ENCODE measurements at regions not wholly inside any gene's neighbourhood (a gene's known extent, or its start where the extent isn't known, plus 50 kb on each side); places are given as distances from the start of the nearest gene placed in this dataset.

DNA sequence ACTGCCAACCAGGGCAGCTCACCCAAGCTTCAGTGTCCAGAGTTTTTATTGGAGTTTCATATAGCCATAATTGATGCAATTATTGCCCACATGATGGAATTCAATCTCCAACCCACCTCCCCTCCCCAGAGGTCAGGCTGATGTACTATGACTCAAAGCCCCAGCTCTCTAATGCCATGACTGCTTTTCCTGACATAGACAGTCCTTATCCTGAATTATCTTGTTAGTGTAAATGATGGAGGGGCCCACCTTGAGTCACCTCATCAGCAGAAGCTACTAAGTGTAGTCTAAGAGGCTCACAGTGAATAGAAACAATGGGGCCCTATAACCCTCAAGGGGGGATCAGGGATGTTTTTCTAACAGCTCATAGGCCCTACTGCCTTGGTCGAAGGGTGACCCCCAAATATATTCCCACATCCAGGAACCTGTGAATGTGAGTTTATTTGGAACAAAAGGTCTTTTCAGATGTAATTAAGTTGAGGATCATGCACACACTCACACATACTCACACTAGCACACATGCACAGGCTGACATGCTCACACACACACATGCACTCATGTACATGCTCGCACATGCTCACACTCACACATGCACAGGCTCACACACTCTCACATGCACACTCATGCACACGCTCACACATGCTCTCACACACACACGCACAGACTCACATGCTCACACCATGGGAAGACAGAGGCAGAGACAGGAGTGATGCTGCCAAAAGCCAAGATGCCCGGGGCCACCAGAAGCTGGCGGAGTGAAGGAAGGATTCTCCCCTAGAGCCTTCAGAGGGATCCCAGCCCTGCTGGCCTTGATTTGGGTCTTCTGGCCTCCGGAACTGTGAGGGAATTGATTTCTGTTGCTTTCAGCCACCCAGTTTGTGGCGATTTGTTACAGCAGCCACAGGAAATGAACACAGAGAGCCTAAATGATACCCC is 131.2 kb upstream of the SMAD3 start:
- DNase-seq, result no peak

- DNase-seq, result no peak
These were observed 130.4 kb upstream of the SMAD3 start for GRCh38 chr15:66934868-66935520.

DNA sequence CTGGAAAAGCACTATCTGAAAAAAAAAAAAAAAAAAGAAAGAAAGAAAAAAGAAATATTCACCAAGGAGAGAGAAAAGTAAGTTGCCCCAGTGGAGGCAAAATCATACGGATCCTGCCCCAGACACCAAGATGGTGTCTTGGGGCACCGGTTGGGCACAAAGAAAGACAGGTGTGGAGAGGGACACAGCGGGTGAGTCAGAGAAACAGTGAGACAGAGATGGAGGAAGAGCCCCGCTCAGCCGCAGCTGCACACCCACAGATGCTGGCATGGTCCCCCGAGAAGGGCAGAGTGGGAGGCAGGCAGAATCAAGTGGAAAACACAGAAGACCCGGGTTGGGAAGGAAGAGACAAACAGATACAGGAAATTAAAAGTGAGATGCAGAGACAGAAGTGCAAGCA is 129.7 kb upstream of the SMAD3 start:
- DNase-seq, result no peak

- peak; percentile 58 for DNase-seq
These were observed 129.1 kb upstream of the SMAD3 start for GRCh38 chr15:66936109-66936860.

DNA sequence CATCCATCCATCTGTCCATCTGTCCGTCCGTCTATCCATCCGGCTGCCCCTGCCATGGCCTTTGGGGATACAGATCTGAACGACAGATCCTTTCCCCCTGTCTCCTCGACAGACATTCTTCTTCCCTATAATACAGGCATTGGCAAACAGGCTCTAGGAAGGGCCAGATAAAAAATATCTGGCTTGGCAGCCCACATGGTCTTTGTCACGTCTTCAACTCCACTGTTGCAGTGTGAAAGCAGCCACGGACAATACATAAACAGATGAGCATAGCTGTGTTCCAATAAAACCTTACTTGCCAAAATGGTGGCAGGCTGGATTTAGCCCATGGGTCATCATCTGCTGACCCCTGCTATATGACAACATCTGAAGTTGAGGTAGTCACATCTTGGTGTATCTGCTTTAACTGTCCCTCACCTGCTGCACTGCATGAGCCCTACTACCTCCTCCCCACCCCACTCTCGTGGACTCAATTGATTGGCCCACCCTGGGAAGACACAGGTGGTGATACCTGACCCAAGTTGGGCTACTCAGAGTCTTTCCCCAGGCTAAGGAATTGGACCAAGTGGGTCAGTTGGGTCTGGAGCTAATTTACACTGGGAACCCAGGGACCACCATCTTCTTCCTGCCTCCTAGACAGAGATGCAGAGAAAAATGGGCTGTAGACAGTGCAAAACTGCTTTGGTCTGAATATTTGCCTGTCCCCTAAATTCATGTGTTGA is 128.4 kb upstream of the SMAD3 start:
- no peak for DNase-seq

GRCh38 chr15:66937588-66937987 is 127.8 kb upstream of the SMAD3 start:
- DNase-seq, result no peak

- no peak for DNase-seq
These were observed 127.1 kb upstream of the SMAD3 start for GRCh38 chr15:66938114-66938830.

DNA sequence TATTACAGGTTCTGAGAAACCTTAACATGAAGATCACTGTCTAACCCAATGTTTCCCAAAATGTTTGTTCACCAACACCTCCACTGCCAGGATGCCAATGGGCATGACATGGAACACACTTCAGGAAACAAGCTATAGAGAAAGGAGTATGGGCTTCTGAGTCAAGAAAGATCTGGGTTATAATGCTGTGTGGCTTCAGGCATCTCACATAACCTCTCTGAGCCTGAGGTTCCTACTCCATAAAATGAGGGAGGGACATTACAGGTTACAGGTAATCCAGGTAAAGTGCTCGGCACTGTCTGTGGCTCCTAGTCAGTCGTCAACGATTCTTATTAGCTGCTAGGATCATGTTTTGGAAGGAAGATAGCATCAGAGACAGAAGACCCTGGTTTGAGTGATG is 126.4 kb upstream of the SMAD3 start:
- DNase-seq, result no peak

DNA sequence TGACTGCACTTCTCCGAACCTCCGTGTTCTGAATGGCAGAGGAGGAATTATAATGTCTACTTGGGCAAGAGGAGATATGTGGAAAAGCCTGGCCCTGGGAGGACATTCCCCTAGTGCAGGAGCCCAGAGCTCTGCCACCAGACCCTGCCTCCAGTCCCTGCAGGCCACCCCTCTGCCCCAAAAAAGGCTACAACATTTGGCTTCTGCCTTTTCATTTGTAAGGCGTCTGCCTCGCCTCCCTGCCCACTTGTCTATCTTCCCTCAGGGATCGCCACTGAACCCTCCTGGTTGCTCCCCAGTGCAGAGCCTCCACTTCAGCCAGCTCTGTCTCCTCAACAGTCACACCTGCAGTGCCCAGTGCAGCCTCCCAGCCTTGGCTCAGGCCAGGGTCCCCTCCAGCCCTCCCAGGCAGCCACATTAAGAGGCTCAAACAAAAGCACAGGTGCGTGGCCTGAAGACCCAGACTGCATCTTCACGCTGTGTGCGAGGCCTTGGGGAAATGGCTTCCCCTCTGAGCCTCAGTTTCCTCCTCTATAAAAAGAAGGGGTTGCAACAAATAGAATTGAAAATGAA is 125.9 kb upstream of the SMAD3 start:
- DNase-seq, result no peak

GRCh38 chr15:66940368-66940767 is 125.0 kb upstream of the SMAD3 start:
- no peak for DNase-seq

DNA sequence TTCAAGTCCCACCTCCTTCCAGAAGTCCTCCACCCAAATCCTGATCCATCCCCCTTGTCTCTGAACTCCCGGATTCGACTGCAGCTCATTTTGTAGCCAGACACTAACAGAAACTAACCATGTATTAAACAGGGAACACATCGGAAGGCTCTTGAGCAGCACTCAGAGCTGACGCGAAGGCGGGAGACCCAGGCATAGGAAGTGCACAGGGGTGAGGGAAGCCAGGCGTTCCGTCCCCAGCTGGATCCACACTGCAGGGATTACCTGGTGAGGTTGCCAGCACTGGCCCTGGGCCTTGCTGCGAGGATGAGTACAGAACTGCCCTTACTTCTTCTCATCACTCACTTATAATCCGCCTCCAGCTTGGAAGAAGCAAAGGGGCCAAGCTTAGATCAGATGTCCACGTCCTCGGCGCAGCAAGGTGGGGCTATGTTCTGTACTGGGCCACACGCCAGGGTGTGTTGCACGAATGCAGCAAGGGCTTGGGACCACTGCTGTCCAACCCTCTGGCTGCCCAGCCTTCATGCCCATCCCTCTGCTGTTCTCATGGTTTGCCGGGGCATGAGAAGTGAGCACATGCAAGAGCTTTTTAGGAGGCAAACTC is 124.2 kb upstream of the SMAD3 start:
- no peak for DNase-seq

DNA sequence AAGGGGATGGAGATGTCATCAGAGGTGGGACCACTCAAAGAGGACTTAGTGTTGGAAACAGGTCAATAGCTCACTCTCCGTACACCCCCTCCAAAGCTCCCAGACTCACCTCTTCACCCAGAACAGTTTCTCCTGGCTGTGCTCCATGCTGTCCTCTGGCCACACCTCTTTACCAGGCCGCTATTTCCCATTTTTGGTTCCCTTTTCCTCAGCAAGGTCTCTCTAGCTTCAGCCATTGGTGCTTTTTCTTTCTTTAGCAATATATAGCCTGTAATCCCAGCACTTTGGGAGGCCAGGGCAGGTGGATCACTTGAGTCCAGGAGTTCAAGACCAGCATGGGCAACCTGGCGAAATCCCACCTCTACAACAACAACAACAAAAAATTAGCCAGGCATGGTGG is 123.6 kb upstream of the SMAD3 start:
- no peak for DNase-seq

GRCh38 chr15:66942649-66943390 is 122.6 kb upstream of the SMAD3 start:
- no peak for DNase-seq

GRCh38 chr15:66943456-66944095 is 121.8 kb upstream of the SMAD3 start:
- DNase-seq, result no peak

- DNase-seq, result no peak
These were observed 121.3 kb upstream of the SMAD3 start for GRCh38 chr15:66944121-66944520.

GRCh38 chr15:66945286-66945685 is 120.1 kb upstream of the SMAD3 start:
- no peak for DNase-seq

- DNase-seq, result no peak
These were observed 119.6 kb upstream of the SMAD3 start for GRCh38 chr15:66945842-66946241.

- peak; percentile 71 for DNase-seq
These were observed 118.7 kb upstream of the SMAD3 start for GRCh38 chr15:66946578-66947164.

DNA sequence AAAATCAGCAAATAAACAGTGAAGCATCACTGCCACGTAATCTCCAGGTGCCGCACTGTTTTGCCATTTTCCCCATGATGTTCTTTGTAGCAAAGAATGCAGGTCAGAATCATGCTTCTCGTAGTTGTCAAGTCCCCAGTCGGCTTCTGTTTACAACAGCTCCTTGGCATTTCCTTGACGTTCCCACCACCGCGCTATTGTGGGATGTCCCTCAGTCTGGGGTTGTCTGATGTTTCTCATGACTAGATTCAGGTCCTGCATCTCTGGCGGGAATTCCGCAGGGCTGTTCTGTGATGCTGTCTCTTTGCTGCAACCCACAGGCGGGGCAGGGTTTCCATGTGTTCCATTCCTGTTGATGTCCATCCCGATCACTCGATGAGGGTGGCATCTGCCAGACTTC is 117.9 kb upstream of the SMAD3 start:
- DNase-seq, result no peak

GRCh38 chr15:66948294-66948693 is 117.1 kb upstream of the SMAD3 start:
- DNase-seq, result peak; percentile 63
